Stromal cell of bone marrow (primary cell): ENCODE measurements at regions not wholly inside any gene's neighbourhood (a gene's known extent, or its start where the extent isn't known, plus 50 kb on each side); places are given as distances from the start of the nearest gene placed in this dataset.
A peak's percentile ranks its signal among the peaks of the same experiment; 100 is the strongest.
"Not testable (repeated sequence)": the region's sequence is repeated elsewhere in the genome, so short reads cannot be mapped to it uniquely, and the experiment has no call there.

Source experiments
- DNase-seq: peaks from one replicate; pipeline ENCODE4 v3.0.0-alpha.2; 2012; ENCODE audit warnings: low read depth

DNA sequence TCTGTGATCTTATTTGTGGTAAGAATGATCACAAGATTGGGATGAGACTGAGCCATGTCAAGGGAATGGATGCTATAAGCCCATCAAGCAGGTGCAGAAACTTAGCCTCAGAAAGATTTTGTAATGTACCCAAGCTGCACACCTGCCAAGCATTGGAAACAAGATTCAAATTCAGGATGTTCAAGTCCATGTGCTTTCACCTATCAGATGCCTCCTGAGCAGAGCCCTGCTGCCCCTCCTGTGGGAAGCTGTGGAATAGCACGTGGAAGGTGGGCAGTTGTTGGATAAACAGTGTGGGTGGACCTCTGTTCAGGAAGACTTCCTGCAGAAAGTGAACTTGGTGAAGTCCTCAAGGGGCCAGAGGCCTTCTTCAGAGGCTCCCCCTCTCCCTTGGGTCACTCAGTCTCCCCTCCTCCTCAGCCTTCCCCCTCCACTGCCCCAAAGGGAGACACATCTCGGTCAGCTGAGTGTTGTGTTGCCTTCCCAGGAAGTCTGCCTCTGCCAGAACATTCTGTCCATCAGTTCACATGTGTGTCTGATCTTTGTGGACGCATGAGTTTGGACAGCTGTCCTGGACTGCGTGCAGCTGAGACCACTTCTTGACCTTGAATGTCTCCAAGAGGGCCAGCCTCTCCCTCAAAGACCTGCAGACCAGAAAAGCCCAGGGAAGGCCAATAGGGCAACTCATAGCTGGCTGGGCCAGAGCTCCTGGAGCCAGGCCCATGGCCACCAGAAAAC, 186.1 kb downstream of the INHBB start:
- DNase-seq, result no peak

DNA sequence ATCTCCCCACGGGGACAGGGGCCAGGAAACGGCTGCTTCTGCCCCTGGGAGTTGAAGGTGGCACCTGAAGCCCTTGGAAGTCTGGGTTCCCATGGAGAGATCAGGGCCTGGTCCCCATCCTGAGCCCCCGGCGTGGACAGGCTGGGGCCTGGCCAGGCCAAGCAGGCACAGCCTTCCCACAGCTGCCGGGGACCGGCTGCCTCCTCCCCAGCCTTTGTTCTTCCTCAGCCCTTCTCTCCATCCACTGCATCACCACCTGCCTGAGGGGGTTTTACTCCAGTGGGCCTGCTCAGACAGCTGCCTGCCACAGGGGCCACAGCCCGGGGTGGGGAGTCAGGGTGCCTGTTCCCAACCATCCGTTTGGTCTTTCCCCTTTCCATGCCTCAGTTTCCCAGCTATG, 187.7 kb downstream of the INHBB start:
- DNase-seq, result no peak

DNA sequence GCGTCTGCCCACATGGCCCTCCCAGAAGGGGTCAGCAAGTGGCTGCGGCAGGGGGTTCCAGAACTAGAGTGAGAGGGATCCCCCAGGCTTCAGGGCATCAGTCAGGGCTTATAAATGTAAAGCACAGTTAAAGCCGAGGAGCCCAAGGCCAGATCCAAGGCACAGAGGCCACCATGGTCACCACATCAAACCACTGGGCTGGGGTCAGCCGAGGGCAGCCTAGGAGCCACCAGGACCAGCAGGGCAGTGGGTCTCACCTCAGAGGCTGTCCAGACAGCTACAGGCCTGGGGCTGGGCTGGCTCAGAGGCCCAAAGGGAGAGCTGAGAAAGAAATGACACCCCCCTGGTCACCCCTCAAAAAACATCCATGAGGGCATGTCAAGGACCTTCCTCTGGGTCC, 188.5 kb downstream of the INHBB start:
- no peak for DNase-seq

DNA sequence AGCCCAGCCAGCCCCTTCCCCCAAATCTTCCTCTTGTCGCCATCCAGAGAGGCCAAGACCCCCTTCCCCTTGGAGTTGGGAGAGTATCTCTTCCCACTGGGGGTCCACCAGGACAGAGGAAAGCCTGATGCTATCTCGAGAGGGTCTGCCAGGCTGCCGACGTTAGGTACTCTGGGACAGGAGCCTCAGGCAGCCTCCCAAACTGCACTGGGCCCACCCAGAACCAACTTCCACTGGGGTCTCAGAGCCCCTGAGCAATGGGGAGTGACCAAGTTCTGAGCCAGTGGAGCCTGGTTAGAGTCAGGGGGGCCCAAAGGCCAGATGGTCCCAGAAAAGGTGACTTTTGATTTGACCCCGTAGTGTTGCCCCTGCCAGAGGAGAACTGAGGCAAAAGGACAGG, 189.1 kb downstream of the INHBB start:
- DNase-seq, result no peak

DNA sequence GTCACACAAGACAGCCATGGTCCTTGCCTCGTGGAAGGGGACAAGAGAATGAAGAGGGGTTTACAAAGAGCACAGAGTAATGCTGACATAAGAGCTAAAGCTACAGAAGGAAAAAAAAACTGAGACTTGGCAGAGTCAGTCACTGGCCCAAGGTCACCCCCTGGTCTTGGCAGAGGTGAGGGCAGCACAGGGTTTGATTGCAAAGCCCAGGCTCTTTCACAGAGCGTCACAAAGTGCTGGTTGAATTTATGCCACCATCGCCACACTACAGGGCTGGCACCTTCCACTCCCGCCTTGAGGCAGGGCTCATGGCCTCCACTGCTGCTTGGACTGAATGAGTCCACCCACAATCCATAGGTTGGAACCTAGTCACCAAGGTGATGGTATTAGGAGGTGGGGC, 190.2 kb downstream of the INHBB start:
- DNase-seq, result no peak

DNA sequence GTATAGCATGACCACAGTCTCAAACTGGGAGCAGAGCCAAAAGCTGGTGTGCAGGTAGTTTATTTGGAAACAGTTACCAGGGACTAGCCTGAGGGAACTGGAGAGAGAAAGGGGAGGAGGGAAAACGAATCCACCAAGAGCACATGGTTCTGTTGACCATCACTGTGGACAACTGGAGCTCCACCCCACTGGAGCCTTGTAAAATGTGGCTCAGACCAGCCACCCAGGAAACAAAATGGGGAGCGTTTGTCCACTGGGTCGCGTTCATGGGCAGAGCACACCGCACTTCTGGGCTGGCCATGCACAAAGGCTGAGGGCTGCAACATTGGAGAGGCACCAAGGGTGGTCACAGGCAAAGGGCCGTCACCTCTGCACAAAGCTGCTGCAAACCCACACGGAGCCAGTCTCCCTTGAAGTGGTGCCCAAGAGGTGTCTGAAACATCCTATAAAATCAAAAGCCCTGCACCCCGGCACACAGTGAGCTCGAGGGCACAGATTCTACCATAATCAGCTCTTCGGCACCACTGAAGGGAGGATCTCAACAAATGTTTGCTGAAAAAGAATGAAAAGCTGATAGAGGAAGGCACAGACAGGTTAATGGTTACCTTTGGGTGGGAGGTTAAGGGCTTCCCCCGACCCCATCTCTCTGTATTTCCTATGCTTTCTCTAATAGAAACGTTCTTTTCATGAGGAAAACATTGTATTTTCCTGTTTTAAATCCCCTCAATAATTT, 192.9 kb downstream of the INHBB start:
- no peak for DNase-seq

DNA sequence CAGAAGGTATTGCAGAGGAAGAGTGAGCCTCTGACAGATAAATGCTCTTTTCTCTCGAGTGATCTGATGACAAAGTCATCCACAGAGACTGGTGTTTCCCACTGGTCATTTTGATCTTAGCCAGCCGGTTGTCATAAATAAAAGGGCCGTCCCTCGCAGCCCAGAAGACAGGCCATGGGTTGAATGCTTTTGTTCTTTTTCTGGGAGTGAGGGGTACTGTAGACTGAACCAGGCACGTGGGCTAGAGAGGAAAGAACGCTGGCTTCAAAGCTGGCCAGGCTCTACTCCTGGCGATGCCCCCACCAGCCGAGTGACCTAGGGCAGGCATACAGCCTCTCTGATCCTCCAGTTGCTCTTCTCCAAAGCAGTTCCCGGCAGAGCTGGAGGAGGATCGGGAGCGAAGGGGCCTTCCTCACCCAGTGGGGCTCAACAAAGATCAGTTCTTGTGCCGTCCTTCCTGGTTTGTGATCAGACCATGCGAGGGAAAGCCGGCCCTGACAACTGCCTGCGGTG, 193.5 kb downstream of the INHBB start:
- no peak for DNase-seq

DNA sequence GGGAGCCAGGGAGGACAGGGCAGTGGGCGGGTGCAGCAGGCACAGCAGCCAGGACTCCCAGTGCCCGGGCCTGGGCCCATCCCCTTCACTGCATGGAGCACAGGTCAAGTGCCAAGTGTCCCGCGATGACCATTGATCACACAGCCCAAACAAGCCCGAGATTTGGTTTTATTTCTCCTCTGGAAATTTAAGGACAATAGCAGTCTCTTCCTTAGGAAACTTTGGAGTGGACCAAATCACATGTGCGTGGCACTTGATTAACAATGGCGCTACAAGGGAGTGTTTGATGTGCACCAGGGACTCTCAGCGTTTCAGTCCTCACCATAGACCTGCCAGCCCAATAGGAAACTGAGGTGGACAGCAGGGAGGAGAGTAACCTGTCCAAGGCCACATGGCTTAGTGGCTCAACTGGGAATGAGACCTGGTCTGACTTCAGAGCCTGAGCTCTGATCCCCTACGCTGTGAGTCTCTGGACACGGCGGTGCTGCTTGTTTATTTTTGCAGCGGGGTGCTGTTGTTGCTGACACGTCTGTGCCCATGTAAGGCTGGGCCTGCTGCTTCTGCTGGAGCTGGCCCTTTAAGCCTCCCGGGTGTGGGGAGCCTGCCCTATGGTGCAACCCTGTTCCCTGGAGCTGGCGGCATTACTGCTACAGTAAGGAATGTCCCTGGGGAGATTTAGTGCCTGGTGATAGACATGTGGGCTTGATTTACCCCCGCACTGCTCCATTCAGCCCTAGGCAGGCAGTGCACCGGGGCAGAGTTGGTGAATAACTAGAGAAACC, 194.2 kb downstream of the INHBB start:
- DNase-seq, result peak; percentile 72

DNA sequence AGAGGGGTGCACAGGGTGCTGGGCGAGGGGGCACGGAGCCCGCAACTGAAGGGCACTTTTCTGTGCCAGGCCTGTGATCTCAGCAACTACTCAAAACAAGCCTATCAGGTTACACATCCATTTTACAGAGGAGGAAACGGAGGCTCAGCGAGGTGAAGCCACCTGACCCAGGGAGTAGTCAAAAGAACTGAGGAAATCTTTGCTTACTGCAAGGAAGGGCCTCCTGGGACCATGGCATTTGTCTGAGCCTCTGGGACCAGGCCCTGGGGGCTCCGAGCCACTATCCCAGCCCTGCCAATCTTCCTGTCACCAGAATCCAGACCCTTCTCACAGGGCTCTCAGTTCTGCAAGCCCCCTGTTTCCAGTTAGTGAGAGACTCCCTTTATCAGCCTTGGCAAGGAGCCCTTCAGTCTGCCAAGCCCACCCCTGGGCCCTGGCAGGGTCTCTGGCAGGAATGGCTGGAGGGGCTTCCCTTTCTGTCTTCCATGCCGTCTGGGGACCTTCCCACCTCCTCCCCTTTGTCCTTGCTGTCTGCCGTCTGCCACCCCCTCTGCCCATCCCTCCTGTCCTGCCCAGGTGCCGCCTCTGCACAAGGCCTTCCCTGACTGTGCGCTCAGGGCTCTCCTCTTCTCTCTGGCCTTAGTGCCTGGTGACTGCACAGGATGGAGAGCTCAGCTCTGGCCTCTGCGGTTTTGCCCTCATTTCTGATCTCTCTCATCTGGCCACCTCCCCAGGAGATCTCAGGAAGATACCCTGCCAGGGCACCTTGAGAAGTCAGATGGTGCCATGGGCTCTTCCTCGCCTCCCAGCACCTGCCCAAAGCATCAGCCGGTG, 194.7 kb upstream of the GLI2 start:
- DNase-seq, result no peak

DNA sequence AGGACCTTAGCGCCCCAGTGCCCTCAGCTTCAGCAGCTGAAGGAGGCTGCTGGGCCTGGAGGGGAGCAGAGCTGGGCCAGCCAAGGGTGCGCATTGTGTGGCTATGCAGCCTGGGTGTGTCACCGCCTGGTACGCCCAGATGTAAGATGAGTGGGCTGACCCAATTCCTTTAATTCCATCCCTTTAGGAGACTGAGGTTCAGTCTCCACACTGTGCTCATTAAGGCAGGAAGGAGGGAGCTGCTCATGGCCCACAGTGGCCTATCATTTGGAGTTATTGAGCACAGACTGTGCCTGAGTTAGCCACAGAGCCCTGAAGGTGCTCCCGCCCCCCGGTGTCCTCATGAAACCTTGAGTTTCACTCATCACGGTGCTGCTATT, 194.1 kb upstream of the GLI2 start:
- no peak for DNase-seq

DNA sequence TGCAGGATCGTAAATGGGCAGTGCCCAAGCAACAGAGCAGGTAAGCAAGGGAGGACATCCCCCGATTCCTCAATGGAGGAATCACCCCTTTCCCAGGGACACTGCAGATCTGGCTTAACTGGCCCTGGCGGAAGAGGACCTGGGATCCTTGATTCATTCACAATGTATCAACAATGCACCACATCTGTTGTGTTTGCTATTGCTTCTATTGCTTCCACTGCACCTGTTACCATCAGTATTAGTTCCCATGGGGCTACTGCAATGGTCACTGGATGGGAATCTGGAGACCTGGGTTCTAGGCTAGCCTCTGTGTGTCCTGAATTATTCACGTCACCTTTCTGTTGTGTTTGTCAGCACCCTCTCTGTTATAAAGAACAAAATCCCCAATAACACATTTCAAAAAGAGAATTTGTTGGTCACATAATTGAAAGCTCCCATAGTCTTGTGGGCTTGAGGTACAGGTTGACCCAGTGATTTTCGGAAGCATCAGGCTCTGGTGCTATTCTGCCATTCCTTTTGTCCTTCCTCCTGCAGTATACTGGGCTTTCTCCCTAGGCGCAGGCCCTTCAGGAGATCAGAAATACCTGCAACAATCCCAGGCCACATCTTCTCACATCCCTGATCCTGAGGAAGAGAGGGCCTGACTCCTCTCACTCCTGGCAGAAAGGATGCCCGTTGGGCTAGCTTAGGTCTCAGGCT, 193.5 kb upstream of the GLI2 start:
- DNase-seq, result no peak

DNA sequence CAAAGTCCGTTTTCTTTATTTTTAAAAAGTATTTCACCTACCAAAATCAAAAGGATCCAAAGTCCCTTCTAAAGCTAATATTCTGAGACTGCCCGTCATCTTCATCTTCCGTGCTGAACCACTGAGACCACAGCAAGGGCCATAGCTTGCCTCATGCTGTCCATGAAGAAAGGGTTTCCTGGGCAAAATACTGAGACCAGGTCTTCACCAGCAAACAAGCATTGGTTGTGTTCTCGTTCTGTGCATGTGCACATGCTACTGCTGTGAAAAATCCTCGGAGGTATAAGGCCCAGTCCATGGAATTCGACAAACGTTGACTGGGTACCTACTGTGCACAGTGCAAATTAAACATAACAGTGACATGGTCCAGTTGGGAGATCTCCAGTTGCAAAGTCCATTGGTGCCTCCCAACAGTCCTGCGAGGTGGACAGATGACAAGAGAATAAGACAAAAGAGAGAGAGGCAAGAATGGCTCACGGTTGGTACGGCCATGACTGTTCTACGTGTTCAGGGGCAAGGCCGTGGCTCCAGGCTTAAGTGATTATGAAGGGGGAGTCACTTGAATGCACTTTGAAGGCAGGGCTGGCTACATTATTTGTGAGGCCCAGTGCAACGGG, 192.6 kb upstream of the GLI2 start:
- no peak for DNase-seq

DNA sequence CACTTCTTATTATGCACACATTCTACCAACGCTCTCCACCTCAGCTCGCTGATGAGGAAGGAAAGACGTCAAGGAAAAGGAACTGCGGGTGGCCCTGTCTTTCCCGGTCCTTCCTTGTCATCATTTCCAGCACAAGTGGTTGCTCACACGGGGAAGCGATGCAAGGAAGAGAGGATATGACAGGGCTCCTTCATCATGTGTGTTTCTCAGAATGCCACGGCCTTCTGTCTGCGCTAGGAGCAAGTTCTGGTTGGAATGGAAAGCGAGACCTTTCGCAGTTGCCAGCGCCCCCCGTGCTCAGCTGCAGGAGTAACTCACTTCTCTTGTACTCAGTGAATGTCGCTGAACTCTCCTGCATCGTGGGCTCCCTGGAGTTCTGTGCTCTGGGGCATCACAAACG, 191.8 kb upstream of the GLI2 start:
- DNase-seq, result no peak

DNA sequence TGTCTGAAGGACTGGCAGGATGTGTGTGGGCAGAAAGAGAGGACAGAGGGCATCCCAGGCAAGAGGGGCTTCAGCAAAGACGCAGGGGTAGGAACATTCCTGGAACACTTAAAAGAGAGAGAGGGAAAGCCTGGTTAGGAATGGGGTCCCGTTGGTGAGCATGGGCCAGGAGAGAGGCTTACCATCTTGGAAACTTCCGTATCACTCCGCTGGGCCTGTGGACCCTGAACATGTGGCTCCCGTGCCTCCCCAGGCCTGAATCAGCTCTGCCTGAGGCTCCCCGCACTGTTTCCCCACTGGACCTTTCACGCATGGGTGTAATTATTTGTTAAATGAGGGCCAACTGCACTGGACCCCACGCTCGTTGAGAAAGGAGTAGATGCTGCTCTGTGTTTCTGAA, 191.1 kb upstream of the GLI2 start:
- DNase-seq, result no peak

DNA sequence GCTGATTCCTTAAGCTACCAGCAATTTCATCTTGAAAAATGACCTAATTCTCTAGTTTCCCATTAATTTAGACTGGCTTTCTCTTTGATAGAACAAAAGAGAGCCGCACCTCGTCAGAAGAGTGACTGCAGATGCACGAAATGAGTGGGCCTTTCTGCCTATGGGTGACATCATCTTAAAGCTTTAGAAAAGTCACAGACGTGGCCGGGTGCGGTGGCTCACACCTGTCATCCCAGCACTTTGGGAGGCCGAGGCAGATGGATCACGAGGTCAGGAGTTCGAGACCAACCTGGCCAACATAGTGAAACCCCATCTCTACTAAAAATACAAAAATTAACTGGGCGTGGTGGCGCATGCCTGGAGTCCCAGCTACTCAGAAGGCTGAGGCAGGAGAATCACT, 190.7 kb upstream of the GLI2 start:
- not testable (repeated sequence) for DNase-seq

DNA sequence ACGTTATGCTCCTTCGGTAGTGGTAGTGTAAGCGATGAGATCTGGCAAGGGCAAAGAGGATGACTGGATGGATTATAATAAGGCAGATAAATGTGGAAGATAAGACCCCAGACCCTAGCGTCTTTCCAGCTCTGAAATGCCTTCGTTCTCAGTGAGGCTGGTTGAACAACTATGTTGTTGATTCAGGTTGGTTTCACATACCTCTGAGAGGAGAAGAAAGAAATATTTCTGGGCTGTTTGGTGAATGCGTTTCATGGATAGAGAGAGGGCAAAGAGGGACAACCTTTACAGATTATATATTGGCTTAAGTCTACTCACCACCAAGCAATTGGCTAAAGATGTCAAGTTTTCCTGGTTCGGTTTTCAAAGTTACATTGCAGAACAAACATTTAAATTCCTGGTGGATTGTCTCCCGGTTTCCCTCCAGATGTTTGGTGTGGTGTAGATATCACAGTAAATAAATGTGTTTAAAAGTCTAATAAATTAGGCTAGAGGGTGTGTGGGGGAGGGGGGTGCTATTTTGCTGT, 190.1 kb upstream of the GLI2 start:
- no peak for DNase-seq

DNA sequence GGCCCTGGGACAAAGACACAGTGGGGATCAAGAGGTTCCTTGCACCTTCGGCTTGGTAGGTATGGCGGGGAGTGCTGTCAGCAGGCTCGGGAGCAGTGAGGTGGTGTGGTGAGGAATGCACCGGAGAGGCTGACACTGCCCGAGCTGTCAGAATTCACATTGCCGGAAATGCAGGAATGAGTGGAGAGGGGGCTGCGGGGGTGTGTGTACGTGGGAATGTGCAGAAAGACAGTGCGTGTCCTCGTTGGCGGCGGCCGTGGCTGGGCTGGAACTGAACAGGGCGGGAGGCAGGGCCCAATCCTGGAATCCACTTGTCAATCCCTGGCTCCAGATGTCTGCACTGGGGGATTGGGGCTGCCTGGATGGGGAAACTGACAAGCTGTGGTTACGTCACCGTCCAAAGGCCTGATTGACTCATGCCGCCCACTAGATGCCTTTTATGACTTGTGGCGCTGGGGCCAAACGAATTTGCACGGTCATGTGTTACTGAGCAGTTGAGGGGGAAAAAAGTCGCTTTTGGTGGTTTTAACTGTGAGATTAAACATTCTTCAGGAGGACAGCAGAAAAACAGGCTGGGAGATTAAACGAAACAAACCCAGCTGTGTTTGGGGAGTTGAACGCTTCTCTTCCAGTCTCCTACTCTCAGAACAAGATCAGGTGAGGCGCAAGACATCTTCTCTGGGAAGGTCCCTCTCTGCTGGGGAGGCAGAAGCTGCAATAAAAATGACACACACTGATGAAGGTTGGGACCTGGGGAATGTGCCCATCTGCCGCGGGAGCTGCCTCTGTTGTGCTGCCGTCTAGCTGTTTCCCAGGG, 189.4 kb upstream of the GLI2 start:
- DNase-seq, result peak; percentile 93

DNA sequence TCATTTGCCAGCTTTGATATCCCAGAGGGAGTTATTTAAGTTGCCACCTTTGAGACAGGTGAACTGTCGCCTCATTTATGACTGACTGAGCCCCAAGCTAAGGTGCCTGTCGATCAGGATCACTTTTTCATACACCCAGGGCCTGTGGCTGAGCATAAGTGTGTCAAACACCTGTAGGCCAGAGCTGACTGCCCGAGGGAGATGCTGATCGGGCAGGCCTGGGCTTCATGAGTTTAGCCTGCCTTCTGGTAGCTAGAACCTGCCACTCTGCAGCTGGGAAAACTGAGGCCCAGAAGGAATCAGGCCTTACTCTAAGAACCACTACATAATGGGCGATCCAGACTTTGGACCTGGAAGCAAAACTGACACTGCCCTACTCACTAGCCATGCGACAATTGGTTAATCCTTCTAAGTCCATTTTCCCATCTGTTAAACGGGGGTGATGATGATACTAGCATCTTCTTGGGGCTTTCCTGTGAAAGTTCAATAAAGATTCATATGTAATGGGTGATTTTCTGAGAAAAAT, 188.7 kb upstream of the GLI2 start:
- no peak for DNase-seq

DNA sequence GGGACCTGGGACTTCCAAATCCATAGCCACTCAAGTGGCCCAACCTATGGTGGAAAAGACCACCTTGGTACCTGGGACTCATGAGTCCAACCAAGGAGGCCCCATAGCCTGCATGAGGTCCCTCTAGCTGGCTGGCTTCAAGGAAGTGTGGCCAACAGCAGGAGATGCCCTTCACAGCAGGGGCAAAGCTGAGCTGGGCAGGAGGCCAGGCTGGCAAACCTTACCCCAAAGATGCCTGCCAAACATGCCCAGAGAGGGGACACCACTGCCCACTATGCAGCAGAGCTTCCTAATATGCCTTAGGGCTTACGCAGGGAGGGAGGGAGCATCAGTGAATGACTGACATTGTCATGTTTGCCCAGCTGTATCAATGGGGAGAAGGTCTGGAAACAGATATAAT, 188.0 kb upstream of the GLI2 start:
- DNase-seq, result no peak
